GM13977 (cell line): ENCODE measurements at regions not wholly inside any gene's neighbourhood (a gene's known extent, or its start where the extent isn't known, plus 50 kb on each side); places are given as distances from the start of the nearest gene placed in this dataset.

ENCODE experiments used
- DNase-seq: peaks from one replicate; pipeline ENCODE4 v3.0.0; 2012; ENCODE audit warnings: low spot score
- CTCF ChIP-seq: IDR thresholded peaks from 2 replicates; pipeline ENCODE4 v1.5.1; 2012; ENCODE audit warnings: mild to moderate bottlenecking, control low read depth; ENCODE audit not compliant: insufficient read depth; ENCODE audit errors: extremely low read depth, missing control alignments
- in situ Hi-C: fragments of 300-500 bp; cut with MboI; formaldehyde crosslinking; loops from one replicate; pipeline ENCODE4 v1.12.0; 2022; ENCODE audit warnings: low sequenced_read_pairs, low pct_unique_long_range_greater_than_20kb, mixed read lengths, inconsistent platforms; ENCODE audit not compliant: unreplicated experiment

- DNase-seq, result no peak
- in situ Hi-C loops, result no loop called here
- TF ChIP-seq CTCF, result no peak
These were observed 317.5 kb downstream of the CXCL12 start for GRCh38 chr10:44067432-44067831.

DNA sequence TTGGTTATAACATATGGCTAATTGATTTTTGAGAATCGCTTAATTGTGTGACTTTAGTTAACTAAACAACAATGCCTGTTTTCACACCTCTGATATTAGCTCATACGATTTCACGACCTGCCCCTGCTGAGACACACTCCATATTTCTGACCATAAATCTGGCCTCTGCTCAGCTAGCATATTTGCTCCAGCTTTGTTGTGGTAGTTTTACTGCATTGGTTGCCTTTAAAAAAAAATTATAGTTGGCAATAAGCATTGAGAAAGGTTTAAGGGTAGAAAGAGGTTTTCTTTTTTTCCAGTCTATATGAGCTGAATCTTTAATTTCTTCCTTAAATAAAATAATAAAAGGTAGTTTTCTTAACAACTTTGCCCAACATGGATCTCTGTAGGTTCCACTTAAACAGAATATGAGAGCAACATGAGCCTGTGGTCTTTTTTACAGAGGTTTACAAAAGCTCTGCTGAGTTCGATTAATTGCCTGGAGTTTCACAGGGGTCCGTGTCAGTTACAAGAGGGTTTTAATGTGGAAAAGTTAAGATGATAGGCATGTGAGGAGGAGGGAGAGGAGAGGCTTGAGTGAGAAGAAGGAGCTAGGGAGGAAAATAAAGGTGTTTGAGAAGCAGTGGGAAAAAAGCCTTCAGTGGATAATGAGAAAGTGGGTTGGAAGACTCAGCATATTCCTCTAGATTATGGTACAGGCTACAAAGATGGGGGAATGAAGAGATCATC is 318.2 kb downstream of the CXCL12 start:
- TF ChIP-seq CTCF, result no peak
- no peak for DNase-seq
- in situ Hi-C loops, result no loop called here

- DNase-seq, result no peak
- in situ Hi-C loops, result no loop called here
- TF ChIP-seq CTCF, result no peak
These were observed 318.9 kb downstream of the CXCL12 start for GRCh38 chr10:44065788-44066526.

GRCh38 chr10:44064987-44065787 is 319.7 kb downstream of the CXCL12 start:
- no peak for TF ChIP-seq CTCF
- in situ Hi-C loops, result no loop called here

GRCh38 chr10:44064317-44064716 is 320.6 kb downstream of the CXCL12 start:
- DNase-seq, result no peak
- TF ChIP-seq CTCF, result no peak
- in situ Hi-C loops, result no loop called here

More at GRCh38 chr10:44064987-44065787, 319.7 kb downstream of the CXCL12 start:
- no peak for DNase-seq

DNA sequence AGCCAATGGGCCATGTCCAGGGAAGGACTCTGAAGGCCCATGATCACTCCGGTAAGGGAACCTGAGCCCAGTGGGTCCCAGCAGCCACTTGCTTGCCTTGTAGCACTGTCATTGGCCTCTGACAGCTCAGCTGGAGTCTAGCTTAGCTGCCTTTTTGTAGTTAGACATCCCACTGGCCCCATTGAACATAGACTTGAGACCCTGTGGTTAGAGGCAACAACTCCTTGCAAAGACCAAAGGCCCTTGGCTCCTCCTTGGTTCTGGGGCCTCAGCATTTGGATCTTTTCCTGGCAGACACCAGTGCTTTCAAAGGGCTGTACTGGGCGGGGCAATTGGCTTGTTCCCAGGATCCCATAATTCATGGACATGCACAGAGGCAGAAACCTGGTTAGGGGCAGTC is 321.2 kb downstream of the CXCL12 start:
- in situ Hi-C loops, result no loop called here
- DNase-seq, result no peak
- TF ChIP-seq CTCF, result no peak
